Neural cell (in vitro differentiated cells): ENCODE measurements at regions not wholly inside any gene's neighbourhood (a gene's known extent, or its start where the extent isn't known, plus 50 kb on each side); places are given as distances from the start of the nearest gene placed in this dataset.

Source experiments
- H2AFZ ChIP-seq: fragments of 200-600, 300-800 bp; sonication (generic), shearing (Covaris generic); 2 replicates; pipeline ENCODE4 v1.6.0; 2014; ENCODE audit warnings: low read depth, mild to moderate bottlenecking, antibody characterized with exemption, low read length, moderate library complexity
- H3F3A ChIP-seq: fragments of 200-600 bp; shearing (Covaris generic); 2 replicates; pipeline ENCODE4 v1.6.1; 2016; ENCODE audit warnings: mild to moderate bottlenecking, moderate library complexity, mixed read lengths, antibody characterized with exemption, low read length; ENCODE audit not compliant: insufficient read depth, poor library complexity, severe bottlenecking
- H3K27ac ChIP-seq: fragments of 200-600, 300-800 bp; sonication (generic), shearing (Covaris generic); 2 replicates; pipeline ENCODE4 v1.5.1; 2014; ENCODE audit warnings: mild to moderate bottlenecking, low read length, moderate library complexity
- H3K27me3 ChIP-seq: fragments of 300-800, 200-600 bp; sonication (generic), shearing (Covaris generic); 2 replicates; pipeline ENCODE4 v1.6.0; 2014; ENCODE audit warnings: mild to moderate bottlenecking, low read depth, low read length, moderate library complexity; ENCODE audit not compliant: insufficient read depth
- H3K36me3 ChIP-seq: fragments of 300-800, 200-600 bp; sonication (generic), shearing (Covaris generic); 2 replicates; pipeline ENCODE4 v1.5.1; 2014; ENCODE audit warnings: mild to moderate bottlenecking, antibody characterized with exemption, low read length, moderate library complexity; ENCODE audit not compliant: insufficient read depth
- H3K4me2 ChIP-seq: fragments of 300-800, 200-600 bp; sonication (generic), shearing (Covaris generic); 2 replicates; pipeline ENCODE4 v1.6.0; 2014; ENCODE audit warnings: mild to moderate bottlenecking, low read length
- H3K4me3 ChIP-seq: fragments of 300-800, 200-600 bp; sonication (generic), shearing (Covaris generic); 2 replicates; pipeline ENCODE4 v1.5.1; 2014; ENCODE audit warnings: mild to moderate bottlenecking, low read length, moderate library complexity
- H3K79me2 ChIP-seq: fragments of 200-600 bp; shearing (Covaris generic); replicated peaks from 2 replicates; pipeline ENCODE4 v1.6.0; 2014; ENCODE audit warnings: mild to moderate bottlenecking, low read length, moderate library complexity; ENCODE audit not compliant: insufficient read depth
- H3K9ac ChIP-seq: fragments of 300-800, 200-600 bp; sonication (generic), shearing (Covaris generic); 2 replicates; pipeline ENCODE4 v1.6.1; 2016; ENCODE audit warnings: mild to moderate bottlenecking, low read length, mixed read lengths
- H3K9me2 ChIP-seq: fragments of 200-600 bp; shearing (Covaris generic); 2 replicates; pipeline ENCODE4 v1.6.1; 2016; ENCODE audit warnings: mild to moderate bottlenecking, low read length, mixed read lengths; ENCODE audit not compliant: insufficient read depth
- H3K9me3 ChIP-seq: fragments of 200-600, 300-800 bp; sonication (generic), shearing (Covaris generic); 2 replicates; pipeline ENCODE4 v1.6.1; 2016; ENCODE audit warnings: mild to moderate bottlenecking, mixed run types, low read length, moderate library complexity, mixed read lengths
- H4K20me1 ChIP-seq: fragments of 200-600 bp; shearing (Covaris generic); 2 replicates; pipeline ENCODE4 v1.6.1; 2016; ENCODE audit warnings: mild to moderate bottlenecking, mixed run types; ENCODE audit not compliant: insufficient read depth
- EP300 ChIP-seq: fragments of 450-650 bp; conservative IDR thresholded peaks from 2 replicates; pipeline ENCODE4 v1.6.1; 2014; ENCODE audit warnings: antibody characterized with exemption, mild to moderate bottlenecking, moderate library complexity; ENCODE audit not compliant: poor library complexity, severe bottlenecking
- EZH2 ChIP-seq: fragments of 200-600, 300-800 bp; shearing (Covaris generic), sonication (generic); IDR thresholded peaks from 2 replicates; pipeline ENCODE4 v1.6.1; 2014; ENCODE audit warnings: antibody characterized with exemption, low read length, borderline replicate concordance, mild to moderate bottlenecking; ENCODE audit not compliant: insufficient read depth, poor library complexity, severe bottlenecking
- MXI1 ChIP-seq: fragments of 450-650 bp; conservative IDR thresholded peaks from 2 replicates; pipeline ENCODE4 v1.6.1; 2014; ENCODE audit warnings: antibody characterized with exemption, mild to moderate bottlenecking; ENCODE audit not compliant: poor library complexity, severe bottlenecking
- POLR2AphosphoS5 ChIP-seq: IDR thresholded peaks from 2 replicates; pipeline ENCODE4 v1.6.1; 2012
- RAD21 ChIP-seq: fragments of 450-650 bp; conservative IDR thresholded peaks from 2 replicates; pipeline ENCODE4 v1.6.1; 2014; ENCODE audit warnings: antibody characterized with exemption, mild to moderate bottlenecking, moderate library complexity
- SMC3 ChIP-seq: fragments of 450-650 bp; conservative IDR thresholded peaks from 2 replicates; pipeline ENCODE4 v1.6.1; 2014; ENCODE audit warnings: antibody characterized with exemption, mild to moderate bottlenecking, moderate library complexity; ENCODE audit not compliant: poor library complexity
- TAF1 ChIP-seq: IDR thresholded peaks from 2 replicates; pipeline ENCODE4 v1.6.1; 2012; ENCODE audit warnings: low read depth
- TF ChIP-seq, protein P1 (sequence below): fragments of 450-650 bp; IDR thresholded peaks from 2 replicates; pipeline ENCODE4 v1.5.1; 2014; ENCODE audit warnings: antibody characterized with exemption, mild to moderate bottlenecking, moderate library complexity; ENCODE audit not compliant: poor library complexity, severe bottlenecking
- TF ChIP-seq, protein P2 (sequence below): IDR thresholded peaks from 2 replicates; pipeline ENCODE4 v1.6.1; 2012; ENCODE audit warnings: borderline replicate concordance

- Histone ChIP-seq H3K9ac (no peak overlapping the region), H3K9me3 (no peaks in the 10 kb centered on the region), H3K36me3 (no peaks in the 10 kb centered on the region), H3K27me3 (no peaks in the 10 kb centered on the region), H3K9me2 (no peaks in the 10 kb centered on the region), H2AFZ (no peak overlapping the region), H3K4me2 (no peak overlapping the region), H3K27ac (no peak overlapping the region), H3F3A (no peaks in the 10 kb centered on the region), H4K20me1 (no peaks in the 10 kb centered on the region), H3K4me3 (no peak overlapping the region), H3K79me2 (no peaks in the 10 kb centered on the region)
- TF ChIP-seq SMC3 (no peak), POLR2AphosphoS5 (no peak), TAF1 (no peak), EZH2 (no peak), EP300 (no peak), RAD21 (no peak), MXI1 (no peak)
- TF ChIP-seq, protein P1, sequence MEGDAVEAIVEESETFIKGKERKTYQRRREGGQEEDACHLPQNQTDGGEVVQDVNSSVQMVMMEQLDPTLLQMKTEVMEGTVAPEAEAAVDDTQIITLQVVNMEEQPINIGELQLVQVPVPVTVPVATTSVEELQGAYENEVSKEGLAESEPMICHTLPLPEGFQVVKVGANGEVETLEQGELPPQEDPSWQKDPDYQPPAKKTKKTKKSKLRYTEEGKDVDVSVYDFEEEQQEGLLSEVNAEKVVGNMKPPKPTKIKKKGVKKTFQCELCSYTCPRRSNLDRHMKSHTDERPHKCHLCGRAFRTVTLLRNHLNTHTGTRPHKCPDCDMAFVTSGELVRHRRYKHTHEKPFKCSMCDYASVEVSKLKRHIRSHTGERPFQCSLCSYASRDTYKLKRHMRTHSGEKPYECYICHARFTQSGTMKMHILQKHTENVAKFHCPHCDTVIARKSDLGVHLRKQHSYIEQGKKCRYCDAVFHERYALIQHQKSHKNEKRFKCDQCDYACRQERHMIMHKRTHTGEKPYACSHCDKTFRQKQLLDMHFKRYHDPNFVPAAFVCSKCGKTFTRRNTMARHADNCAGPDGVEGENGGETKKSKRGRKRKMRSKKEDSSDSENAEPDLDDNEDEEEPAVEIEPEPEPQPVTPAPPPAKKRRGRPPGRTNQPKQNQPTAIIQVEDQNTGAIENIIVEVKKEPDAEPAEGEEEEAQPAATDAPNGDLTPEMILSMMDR: no peak
- TF ChIP-seq, protein P2, sequence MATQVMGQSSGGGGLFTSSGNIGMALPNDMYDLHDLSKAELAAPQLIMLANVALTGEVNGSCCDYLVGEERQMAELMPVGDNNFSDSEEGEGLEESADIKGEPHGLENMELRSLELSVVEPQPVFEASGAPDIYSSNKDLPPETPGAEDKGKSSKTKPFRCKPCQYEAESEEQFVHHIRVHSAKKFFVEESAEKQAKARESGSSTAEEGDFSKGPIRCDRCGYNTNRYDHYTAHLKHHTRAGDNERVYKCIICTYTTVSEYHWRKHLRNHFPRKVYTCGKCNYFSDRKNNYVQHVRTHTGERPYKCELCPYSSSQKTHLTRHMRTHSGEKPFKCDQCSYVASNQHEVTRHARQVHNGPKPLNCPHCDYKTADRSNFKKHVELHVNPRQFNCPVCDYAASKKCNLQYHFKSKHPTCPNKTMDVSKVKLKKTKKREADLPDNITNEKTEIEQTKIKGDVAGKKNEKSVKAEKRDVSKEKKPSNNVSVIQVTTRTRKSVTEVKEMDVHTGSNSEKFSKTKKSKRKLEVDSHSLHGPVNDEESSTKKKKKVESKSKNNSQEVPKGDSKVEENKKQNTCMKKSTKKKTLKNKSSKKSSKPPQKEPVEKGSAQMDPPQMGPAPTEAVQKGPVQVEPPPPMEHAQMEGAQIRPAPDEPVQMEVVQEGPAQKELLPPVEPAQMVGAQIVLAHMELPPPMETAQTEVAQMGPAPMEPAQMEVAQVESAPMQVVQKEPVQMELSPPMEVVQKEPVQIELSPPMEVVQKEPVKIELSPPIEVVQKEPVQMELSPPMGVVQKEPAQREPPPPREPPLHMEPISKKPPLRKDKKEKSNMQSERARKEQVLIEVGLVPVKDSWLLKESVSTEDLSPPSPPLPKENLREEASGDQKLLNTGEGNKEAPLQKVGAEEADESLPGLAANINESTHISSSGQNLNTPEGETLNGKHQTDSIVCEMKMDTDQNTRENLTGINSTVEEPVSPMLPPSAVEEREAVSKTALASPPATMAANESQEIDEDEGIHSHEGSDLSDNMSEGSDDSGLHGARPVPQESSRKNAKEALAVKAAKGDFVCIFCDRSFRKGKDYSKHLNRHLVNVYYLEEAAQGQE: no peak
Observed at GRCh38 chr3:1002010-1002409, 90.8 kb upstream of the CNTN6 start.

GRCh38 chr3:1007866-1008265 is 85.0 kb upstream of the CNTN6 start:
- no peak for TF ChIP-seq POLR2AphosphoS5
- TF ChIP-seq, protein P2: no peak
- no peak for TF ChIP-seq EZH2
- no peak for TF ChIP-seq RAD21
- no peak for TF ChIP-seq EP300
- TF ChIP-seq MXI1: no peak
- H3K4me2 ChIP-seq: no peak overlapping the region
- no peaks in the 10 kb centered on the region for H3K9me3 ChIP-seq
- H3K4me3 ChIP-seq: no peak overlapping the region
- no peaks in the 10 kb centered on the region for H3K79me2 ChIP-seq
- H3K27me3 ChIP-seq: no peaks in the 10 kb centered on the region
- no peaks in the 10 kb centered on the region for H3K9me2 ChIP-seq
- no peaks in the 10 kb centered on the region for H4K20me1 ChIP-seq
- H3K36me3 ChIP-seq: no peaks in the 10 kb centered on the region
- H3K27ac ChIP-seq: no peak overlapping the region
- no peaks in the 10 kb centered on the region for H3F3A ChIP-seq
- H2AFZ ChIP-seq: no peak overlapping the region
- H3K9ac ChIP-seq: no peak overlapping the region
